Uterus (tissue), 2 donors: ENCODE measurements at regions not wholly inside any gene's neighbourhood (a gene's known extent, or its start where the extent isn't known, plus 50 kb on each side); places are given as distances from the start of the nearest gene placed in this dataset.

Experiments
- CTCF ChIP-seq, 4 experiments: fragments of 200-600 bp in 2 of 4; fragments of 450-650 bp in 2 of 4; sonication (generic) in 2 of 4; IDR thresholded peaks; one replicate each; pipeline ENCODE4 v1.5.1; 2016 to 2019; ENCODE audit warnings: antibody characterized with exemption in 4 of 4, mild to moderate bottlenecking in 2 of 4, moderate library complexity in 1 of 4
- POLR2A ChIP-seq, 2 donors: fragments of 450-650 bp; IDR thresholded peaks; one replicate each; pipeline ENCODE4 v1.6.1; 2016; ENCODE audit warnings: antibody characterized with exemption in 2 of 2, mild to moderate bottlenecking in 1 of 2, moderate library complexity in 1 of 2

- TF ChIP-seq POLR2A (IDR thresholded peaks at IDR 0.05) (no peak), CTCF (IDR thresholded peaks at IDR 0.05) (no peak)
Measured at GRCh38 chr14:104264495-104265265, 126.3 kb downstream of the KIF26A start.
